SK-N-SH treated with all-trans-retinoic acid at 6 μM for 48 hours (cell line): ENCODE measurements at regions not wholly inside any gene's neighbourhood (a gene's known extent, or its start where the extent isn't known, plus 50 kb on each side); places are given as distances from the start of the nearest gene placed in this dataset.

Experiments
- ATAC-seq: fragments of 200-7000 bp; cut with Tn5 transposase; 3 replicates; pipeline ENCODE4 v1.9.1; 2020; ENCODE audit warnings: mild to moderate bottlenecking, moderate library complexity
- ARNTL ChIP-seq: fragments of 450-650 bp; formaldehyde crosslinking; IDR thresholded peaks from 2 replicates; pipeline ENCODE4 v1.5.0; 2020; ENCODE audit warnings: low read depth, mild to moderate bottlenecking, moderate library complexity, borderline replicate concordance
- BACH2 ChIP-seq: fragments of 250-450 bp; sonication (Bioruptor Pico); IDR thresholded peaks from 2 replicates; pipeline ENCODE4 v1.9.0; 2021; ENCODE audit warnings: mild to moderate bottlenecking, borderline replicate concordance
- CREB5 ChIP-seq: fragments of 250-450 bp; sonication (Bioruptor Pico); IDR thresholded peaks from 2 replicates; pipeline ENCODE4 v1.5.1; 2020; ENCODE audit warnings: low read depth, mild to moderate bottlenecking, moderate library complexity
- CSDC2 ChIP-seq: fragments of 250-450 bp; sonication (Bioruptor Pico); IDR thresholded peaks from 2 replicates; pipeline ENCODE4 v1.5.0; 2020; ENCODE audit warnings: mild to moderate bottlenecking, moderate library complexity
- CSRNP3 ChIP-seq: fragments of 250-450 bp; sonication (Bioruptor Pico); IDR thresholded peaks from 2 replicates; pipeline ENCODE4 v1.5.1; 2021; ENCODE audit warnings: mild to moderate bottlenecking, moderate library complexity
- ESRRG ChIP-seq: fragments of 250-450 bp; sonication (Bioruptor Pico); IDR thresholded peaks from 2 replicates; pipeline ENCODE4 v1.6.1; 2021; ENCODE audit warnings: mild to moderate bottlenecking
- ISL1 ChIP-seq: fragments of 250-450 bp; sonication (Bioruptor Pico); IDR thresholded peaks from 2 replicates; pipeline ENCODE4 v2.1.2; 2022; ENCODE audit warnings: mild to moderate bottlenecking, moderate library complexity
- PATZ1 ChIP-seq: fragments of 250-450 bp; sonication (Bioruptor Pico); IDR thresholded peaks from 2 replicates; pipeline ENCODE4 v1.8.0; 2020; ENCODE audit warnings: mild to moderate bottlenecking, moderate library complexity, borderline replicate concordance
- POU6F1 ChIP-seq: fragments of 250-450 bp; sonication (Bioruptor Pico); IDR thresholded peaks from 2 replicates; pipeline ENCODE4 v1.8.0; 2021; ENCODE audit warnings: low read depth, mild to moderate bottlenecking, moderate library complexity, borderline replicate concordance
- PPARA ChIP-seq: fragments of 250-450 bp; sonication (Bioruptor Pico); IDR thresholded peaks from 2 replicates; pipeline ENCODE4 v1.5.0; 2020; ENCODE audit warnings: mild to moderate bottlenecking, borderline replicate concordance
- RARB ChIP-seq: fragments of 250-450 bp; sonication (Bioruptor Pico); IDR thresholded peaks from 2 replicates; pipeline ENCODE4 v1.8.0; 2021; ENCODE audit warnings: mild to moderate bottlenecking, moderate library complexity
- SNAI2 ChIP-seq: fragments of 250-450 bp; sonication (Bioruptor Pico); IDR thresholded peaks from 2 replicates; pipeline ENCODE4 v1.5.0; 2020; ENCODE audit warnings: mild to moderate bottlenecking, moderate library complexity
- TCF4 ChIP-seq: fragments of 250-450 bp; sonication (Bioruptor Pico); IDR thresholded peaks from 2 replicates; pipeline ENCODE4 v1.8.0; 2021; ENCODE audit warnings: mild to moderate bottlenecking, moderate library complexity, borderline replicate concordance
- TOX ChIP-seq: fragments of 250-450 bp; sonication (Bioruptor Pico); IDR thresholded peaks from 2 replicates; pipeline ENCODE4 v1.8.0; 2021; ENCODE audit warnings: mild to moderate bottlenecking, moderate library complexity, borderline replicate concordance
- TSHZ2 ChIP-seq: fragments of 250-450 bp; sonication (Bioruptor Pico); IDR thresholded peaks from 2 replicates; pipeline ENCODE4 v1.5.0; 2020; ENCODE audit warnings: mild to moderate bottlenecking, moderate library complexity
- ZFP3 ChIP-seq: fragments of 250-450 bp; sonication (Bioruptor Pico); IDR thresholded peaks from 2 replicates; pipeline ENCODE4 v1.5.0; 2020; ENCODE audit warnings: mild to moderate bottlenecking, moderate library complexity
- ZFP30 ChIP-seq: fragments of 450-650 bp; formaldehyde crosslinking; IDR thresholded peaks from 2 replicates; pipeline ENCODE4 v1.5.0; 2022; ENCODE audit warnings: mild to moderate bottlenecking, moderate library complexity

GRCh38 chr1:79117376-79117775 lies 110.8 kb upstream of the ADGRL4 start (continued):
- TF ChIP-seq TSHZ2 (no peak), BACH2 (no peak), ARNTL (CRISPR knock-in tag) (no peak)

- no peak for TF ChIP-seq BACH2
- no peak for TF ChIP-seq ARNTL (CRISPR knock-in tag)
- no peak for TF ChIP-seq TCF4 (CRISPR knock-in tag)
- no peak for TF ChIP-seq SNAI2 (CRISPR knock-in tag)
- TF ChIP-seq ESRRG = no peak
- no peak for TF ChIP-seq ZFP3
- TF ChIP-seq POU6F1 (CRISPR knock-in tag) = no peak
- TF ChIP-seq ZFP30 (CRISPR knock-in tag) = no peak
- no peak for TF ChIP-seq CREB5 (CRISPR knock-in tag)
- no peak for TF ChIP-seq PATZ1 (CRISPR knock-in tag)
- TF ChIP-seq ISL1 (CRISPR knock-in tag) = no peak
- TF ChIP-seq RARB (CRISPR knock-in tag) = no peak
- TF ChIP-seq TOX (CRISPR knock-in tag) = no peak
- no peak for TF ChIP-seq PPARA (CRISPR knock-in tag)
- TF ChIP-seq TSHZ2 = no peak
- no peak for TF ChIP-seq CSDC2 (CRISPR knock-in tag)
- no peak for TF ChIP-seq CSRNP3 (CRISPR knock-in tag)
- no peak for ATAC-seq
Measured at GRCh38 chr1:79113836-79114235, 107.3 kb upstream of the ADGRL4 start.

GRCh38 chr1:79110749-79111148 lies 104.2 kb upstream of the ADGRL4 start:
- no peak for ATAC-seq
- no peak for TF ChIP-seq BACH2
- TF ChIP-seq TCF4 (CRISPR knock-in tag) = peak; percentile 46; the same call in 1 of the 2 replicates
- TF ChIP-seq ZFP30 (CRISPR knock-in tag) = no peak
- TF ChIP-seq RARB (CRISPR knock-in tag) = no peak
- TF ChIP-seq PPARA (CRISPR knock-in tag) = no peak
- TF ChIP-seq, all 23 proteins: peak for 1
